Esophagus squamous epithelium (tissue), 4 donors: ENCODE measurements at regions not wholly inside any gene's neighbourhood (a gene's known extent, or its start where the extent isn't known, plus 50 kb on each side); places are given as distances from the start of the nearest gene placed in this dataset.

Experiments
- POLR2A ChIP-seq, 4 donors: fragments of 450-650 bp; IDR thresholded peaks; one replicate each; pipeline ENCODE4 v1.6.1; 2017; ENCODE audit warnings: antibody characterized with exemption in 4 of 4, mild to moderate bottlenecking in 4 of 4, moderate library complexity in 3 of 4
- TF ChIP-seq, protein P1 (sequence below), 6 experiments: fragments of 450-650 bp in 4 of 6; fragments of 200-600 bp in 2 of 6; sonication (generic) in 2 of 6; IDR thresholded peaks; one replicate each; pipeline ENCODE4 v1.5.1; 2016 to 2019; ENCODE audit warnings: antibody characterized with exemption in 6 of 6, mild to moderate bottlenecking in 4 of 6, moderate library complexity in 4 of 6

DNA sequence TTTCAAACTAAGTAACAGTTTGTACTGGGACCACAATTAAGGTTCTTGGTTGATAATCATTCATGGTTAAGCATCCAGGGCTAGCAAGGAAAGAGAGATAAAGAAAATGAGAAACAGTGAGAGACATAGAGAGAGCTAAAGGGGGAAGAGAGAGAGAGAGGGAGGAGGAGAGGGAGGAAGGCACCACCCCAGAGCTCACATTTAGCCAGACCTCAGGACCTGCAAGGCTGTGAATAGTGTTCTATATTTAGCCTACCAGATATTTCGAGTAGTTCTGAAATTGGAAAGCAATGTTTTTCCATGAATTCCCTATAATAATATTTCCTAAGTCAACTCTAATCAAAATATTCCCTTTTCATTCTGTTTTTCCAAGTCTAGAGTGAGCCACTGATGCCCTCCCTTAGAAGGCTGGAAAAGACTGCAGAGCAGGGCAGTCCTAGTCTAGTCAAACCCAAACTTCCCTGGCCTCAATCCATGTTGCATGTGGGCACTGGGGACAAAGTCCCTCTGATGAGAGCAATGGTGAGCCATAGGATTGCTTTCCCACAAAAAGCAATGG, 119.4 kb upstream of the INHBA start:
- TF ChIP-seq, protein P1, sequence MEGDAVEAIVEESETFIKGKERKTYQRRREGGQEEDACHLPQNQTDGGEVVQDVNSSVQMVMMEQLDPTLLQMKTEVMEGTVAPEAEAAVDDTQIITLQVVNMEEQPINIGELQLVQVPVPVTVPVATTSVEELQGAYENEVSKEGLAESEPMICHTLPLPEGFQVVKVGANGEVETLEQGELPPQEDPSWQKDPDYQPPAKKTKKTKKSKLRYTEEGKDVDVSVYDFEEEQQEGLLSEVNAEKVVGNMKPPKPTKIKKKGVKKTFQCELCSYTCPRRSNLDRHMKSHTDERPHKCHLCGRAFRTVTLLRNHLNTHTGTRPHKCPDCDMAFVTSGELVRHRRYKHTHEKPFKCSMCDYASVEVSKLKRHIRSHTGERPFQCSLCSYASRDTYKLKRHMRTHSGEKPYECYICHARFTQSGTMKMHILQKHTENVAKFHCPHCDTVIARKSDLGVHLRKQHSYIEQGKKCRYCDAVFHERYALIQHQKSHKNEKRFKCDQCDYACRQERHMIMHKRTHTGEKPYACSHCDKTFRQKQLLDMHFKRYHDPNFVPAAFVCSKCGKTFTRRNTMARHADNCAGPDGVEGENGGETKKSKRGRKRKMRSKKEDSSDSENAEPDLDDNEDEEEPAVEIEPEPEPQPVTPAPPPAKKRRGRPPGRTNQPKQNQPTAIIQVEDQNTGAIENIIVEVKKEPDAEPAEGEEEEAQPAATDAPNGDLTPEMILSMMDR (IDR thresholded peaks at IDR 0.05), result no peak
- TF ChIP-seq POLR2A (IDR thresholded peaks at IDR 0.05), result no peak
